Astrocyte (in vitro differentiated cells and primary cell): ENCODE measurements at regions not wholly inside any gene's neighbourhood (a gene's known extent, or its start where the extent isn't known, plus 50 kb on each side); places are given as distances from the start of the nearest gene placed in this dataset.

Source experiments
- CTCF ChIP-seq: IDR thresholded peaks from 2 replicates; pipeline ENCODE4 v1.5.1; 2011; ENCODE audit warnings: low read depth, mild to moderate bottlenecking, inconsistent platforms, low read length, moderate library complexity; ENCODE audit not compliant: insufficient read depth
- EZH2 ChIP-seq: IDR thresholded peaks from 2 replicates; pipeline ENCODE4 v1.6.1; 2012; ENCODE audit warnings: mild to moderate bottlenecking, low read length, inconsistent platforms; ENCODE audit not compliant: insufficient read depth

GRCh38 chr5:115683081-115683480 lies 57.2 kb upstream of the TMED7 start:
- no peak for TF ChIP-seq CTCF
- TF ChIP-seq EZH2 = no peak
